ACHN (cell line): ENCODE measurements at regions not wholly inside any gene's neighbourhood (a gene's known extent, or its start where the extent isn't known, plus 50 kb on each side); places are given as distances from the start of the nearest gene placed in this dataset.

Source experiments
- DNase-seq: peaks from one replicate; pipeline ENCODE4 v3.0.0-alpha.2; 2015
- in situ Hi-C: cut with HindIII; loops from 2 replicates; pipeline ENCODE4 v1.10.0; 2017; ENCODE audit warnings: low sequenced_read_pairs, low pct_ligation_motif_present, low pct_unique_long_range_greater_than_20kb

GRCh38 chr20:10167594-10167993 lies 51.0 kb upstream of the SNAP25 start:
- in situ Hi-C loops, result no loop called here
- no peak for DNase-seq
